HG03565 (cell line): ENCODE measurements at regions not wholly inside any gene's neighbourhood (a gene's known extent, or its start where the extent isn't known, plus 50 kb on each side); places are given as distances from the start of the nearest gene placed in this dataset.

Experiments used
- ATAC-seq: cut with Tn5 transposase; IDR thresholded peaks from one replicate; pipeline ENCODE4 v1.9.1; 2021; ENCODE audit warnings: mild to moderate bottlenecking, moderate library complexity; ENCODE audit not compliant: unreplicated experiment

DNA sequence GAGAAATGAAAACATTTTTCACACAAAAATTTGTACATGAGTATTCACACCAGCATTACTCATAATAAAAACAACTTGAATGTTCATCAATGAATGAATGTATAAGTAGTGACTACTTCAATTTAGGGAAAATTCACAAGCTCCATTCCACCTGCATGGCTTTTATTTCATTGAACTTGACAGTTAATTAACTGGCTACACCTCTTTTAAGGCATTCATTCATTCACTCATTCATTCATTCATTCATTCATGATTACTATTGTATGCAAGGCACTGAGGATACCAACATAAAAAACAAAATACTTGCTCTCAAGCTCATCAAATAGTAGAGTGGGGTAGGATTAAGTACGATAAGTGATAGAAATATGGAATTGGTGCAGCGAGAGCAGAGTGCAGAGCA is 198.3 kb upstream of the DLGAP1 start:
- no peak for ATAC-seq

- ATAC-seq = no peak
Measured at GRCh38 chr18:4641771-4642368, 186.8 kb upstream of the DLGAP1 start.

DNA sequence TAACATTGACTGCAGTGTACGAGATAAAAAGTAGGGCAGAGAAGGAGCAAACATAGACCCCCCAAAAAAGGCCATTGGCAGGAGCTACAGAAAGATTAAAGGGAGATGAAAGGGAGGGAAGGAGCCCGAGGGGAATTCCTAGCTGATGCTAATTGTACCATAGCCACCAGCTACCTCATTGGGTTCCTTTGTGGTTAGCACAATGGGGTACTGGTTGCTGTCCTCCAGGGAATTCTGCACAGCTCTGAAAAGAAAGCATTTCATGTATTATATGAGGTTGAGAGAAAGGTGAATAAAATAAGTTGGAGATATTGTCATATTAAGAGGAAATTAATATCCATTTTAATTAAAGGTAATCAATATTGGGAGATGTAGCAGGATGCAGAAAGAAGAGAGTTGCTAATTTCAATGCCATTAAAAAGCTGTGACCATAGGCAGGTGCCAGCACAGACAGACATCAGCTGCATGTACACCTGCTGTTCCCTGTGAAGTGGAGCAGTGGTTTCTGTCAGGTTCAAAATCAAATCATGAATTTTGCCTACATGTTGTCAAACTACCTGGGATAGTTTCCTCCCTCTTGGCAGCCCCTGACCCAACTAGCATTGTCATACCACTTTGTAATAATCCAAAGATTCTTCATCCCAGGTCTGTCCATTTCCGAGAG is 185.4 kb upstream of the DLGAP1 start:
- ATAC-seq = no peak

GRCh38 chr18:4639628-4640310 is 184.7 kb upstream of the DLGAP1 start:
- ATAC-seq = peak; percentile 88

DNA sequence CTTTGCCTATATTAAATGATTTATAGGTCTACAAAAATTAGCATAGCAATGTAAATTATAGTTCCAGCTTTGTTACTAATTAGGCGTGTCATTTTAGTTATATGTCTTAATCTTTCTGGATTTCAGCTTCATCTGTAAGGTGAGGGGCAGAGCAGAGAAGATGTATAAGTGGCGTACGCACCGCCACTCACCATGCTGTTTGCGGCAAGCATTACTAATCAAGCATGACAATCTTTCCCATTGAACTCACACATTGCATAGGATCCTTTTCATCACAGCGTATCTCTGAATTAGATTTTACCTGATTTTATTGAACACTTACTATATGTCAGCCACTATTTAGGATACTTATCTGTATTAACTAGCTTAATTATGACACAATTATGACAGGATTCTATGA is 183.6 kb upstream of the DLGAP1 start:
- no peak for ATAC-seq

DNA sequence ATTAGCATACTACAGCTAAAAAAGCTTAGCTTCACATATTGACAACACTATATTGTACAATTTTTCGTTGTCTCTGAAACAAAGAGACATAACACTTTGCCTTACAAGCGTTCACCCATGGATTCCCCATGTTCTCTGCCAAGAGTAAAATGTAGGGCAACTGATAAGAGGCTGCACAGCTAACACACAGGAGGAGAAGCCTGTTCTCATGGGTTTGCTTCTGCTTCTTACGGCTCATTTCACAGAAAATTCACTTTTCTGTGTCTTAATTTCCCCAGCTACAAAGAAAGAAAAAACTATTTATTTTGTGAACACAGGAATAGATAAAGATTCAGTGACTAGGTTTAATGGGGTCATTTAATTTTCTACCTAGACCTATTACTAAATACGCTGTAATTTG is 182.8 kb upstream of the DLGAP1 start:
- ATAC-seq = no peak

GRCh38 chr18:4636967-4637366 is 181.9 kb upstream of the DLGAP1 start:
- ATAC-seq = no peak

- ATAC-seq = no peak
Measured at GRCh38 chr18:4631239-4631638, 176.1 kb upstream of the DLGAP1 start.

DNA sequence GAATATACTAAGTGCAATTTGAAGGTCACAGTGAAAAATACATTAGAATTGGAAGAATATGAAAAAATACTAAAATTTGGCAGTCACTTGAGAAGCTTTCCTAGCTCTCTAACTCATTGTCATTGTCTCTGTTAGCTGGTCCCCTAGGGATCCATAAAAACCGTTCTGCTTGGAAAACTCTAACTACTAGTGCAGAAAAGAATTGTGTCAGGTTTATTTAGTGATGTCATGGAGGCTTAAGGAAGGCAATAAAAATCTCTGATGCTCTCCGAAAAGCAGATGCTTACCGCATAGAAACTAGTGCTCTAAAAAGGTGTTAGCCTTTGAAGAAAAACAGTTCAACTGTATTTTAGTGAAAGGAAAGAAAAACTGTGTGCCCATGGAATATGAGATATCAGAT is 150.1 kb upstream of the DLGAP1 start:
- no peak for ATAC-seq

DNA sequence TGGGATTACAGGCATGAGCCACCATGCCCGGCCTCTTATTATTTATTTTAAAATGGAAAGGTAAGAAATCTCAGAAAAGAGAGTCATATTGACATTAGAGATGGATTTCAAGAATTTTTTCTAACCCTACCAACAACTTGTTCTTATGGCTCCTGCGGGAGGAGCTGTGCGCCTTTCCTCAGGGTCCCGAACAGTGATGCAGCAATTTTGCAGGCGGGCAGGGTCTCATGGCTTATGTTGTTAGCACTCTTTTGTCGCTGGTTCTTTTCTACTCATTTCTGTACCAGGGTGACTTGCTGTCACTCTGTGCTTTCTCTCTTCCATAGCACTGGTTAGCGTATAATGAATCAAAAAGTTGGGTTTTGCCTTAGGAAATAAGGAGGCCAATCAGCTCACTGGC is 148.8 kb upstream of the DLGAP1 start:
- ATAC-seq = no peak

- ATAC-seq = no peak
Measured at GRCh38 chr18:4599312-4599711, 144.2 kb upstream of the DLGAP1 start.

DNA sequence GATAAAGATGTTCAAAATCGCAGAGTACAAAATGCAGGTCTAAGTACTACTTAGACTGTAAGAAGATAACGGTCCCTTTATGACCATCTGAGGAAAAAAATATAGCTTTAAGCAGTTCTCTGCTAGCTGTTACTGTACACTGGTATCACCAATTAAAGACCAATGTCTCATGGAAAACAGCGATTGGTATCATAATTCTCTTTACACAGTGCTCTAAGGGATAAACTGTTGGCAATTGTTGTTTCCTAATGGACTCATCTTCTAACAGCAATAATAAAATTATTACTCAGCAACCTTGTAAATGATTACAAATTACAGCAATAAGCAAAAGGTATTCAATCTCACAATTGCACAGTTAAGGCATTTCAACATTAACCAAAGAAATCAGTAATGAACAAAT is 142.2 kb upstream of the DLGAP1 start:
- ATAC-seq = no peak

DNA sequence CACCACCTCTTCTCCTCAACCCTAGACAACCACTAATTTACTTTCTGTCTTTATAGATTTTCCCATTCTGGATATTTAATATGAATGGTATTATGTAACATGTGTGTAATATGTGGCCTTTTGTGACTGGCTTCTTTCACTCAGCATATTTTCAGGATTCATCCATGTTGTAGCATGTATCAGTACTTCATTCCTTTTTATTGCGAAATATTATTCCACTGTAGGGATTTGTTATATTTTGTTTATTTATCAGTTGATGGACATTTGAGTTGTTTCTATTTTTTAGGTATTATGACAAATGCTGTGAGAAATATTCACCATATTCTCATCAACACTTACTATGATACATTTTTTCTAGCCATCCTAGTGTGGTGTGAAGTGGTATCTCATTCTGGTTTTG is 138.8 kb upstream of the DLGAP1 start:
- no peak for ATAC-seq

DNA sequence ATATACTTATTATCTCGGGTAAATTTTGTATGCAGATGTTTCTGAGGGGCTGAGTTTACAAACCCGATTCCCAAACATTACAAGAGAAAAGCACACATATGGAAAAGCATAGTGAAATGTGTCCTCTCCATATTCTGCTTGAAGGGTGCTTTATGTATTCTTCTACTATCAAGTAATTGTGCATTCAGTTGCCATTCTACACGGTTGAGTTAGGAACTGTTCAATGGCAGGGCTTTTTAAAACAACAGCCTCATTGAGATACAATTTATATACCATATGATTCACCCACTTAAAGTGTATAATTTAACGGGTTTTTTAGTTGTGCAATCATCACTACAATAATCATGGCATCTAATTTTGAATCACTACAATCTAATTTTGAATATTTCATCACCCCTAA is 138.4 kb upstream of the DLGAP1 start:
- ATAC-seq = no peak

DNA sequence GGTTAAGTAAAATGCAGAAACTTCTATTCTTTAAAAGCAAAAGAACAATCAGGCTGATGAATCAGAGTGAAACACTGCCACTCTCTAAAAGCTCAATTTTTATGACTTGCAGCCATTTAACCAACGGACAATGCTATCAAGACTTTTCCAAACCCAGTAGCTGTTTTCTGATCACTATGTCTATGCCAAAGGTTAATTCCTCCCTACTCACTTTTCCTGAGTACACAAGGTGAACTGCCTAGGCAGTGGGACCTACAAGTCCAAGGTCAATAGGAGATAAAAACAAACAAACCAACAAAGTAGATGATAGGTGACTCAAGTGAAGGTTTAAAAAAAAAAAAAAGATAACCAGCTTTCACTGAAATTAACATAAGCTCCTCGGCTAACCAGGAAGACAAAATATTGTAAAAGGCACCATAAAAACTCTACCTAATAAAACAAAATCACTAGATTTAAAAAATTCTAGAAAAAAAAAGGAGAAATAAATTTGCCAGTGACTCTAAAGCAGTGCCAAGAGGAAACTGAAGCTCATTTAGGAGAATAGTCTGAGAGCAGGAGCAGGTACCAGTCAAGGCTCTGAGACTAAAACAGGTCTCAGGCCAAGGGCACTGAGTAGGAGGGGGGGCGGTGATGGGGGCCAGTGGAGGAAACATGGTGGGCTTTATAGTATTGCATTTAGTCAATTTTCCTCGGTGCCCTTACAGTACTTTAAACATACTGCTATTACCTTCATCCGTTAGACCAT is 134.1 kb upstream of the DLGAP1 start:
- no peak for ATAC-seq

GRCh38 chr18:4587204-4587603 is 132.1 kb upstream of the DLGAP1 start:
- no peak for ATAC-seq

GRCh38 chr18:4586731-4587130 is 131.6 kb upstream of the DLGAP1 start:
- no peak for ATAC-seq

GRCh38 chr18:4582431-4583335 is 127.6 kb upstream of the DLGAP1 start:
- ATAC-seq = no peak

DNA sequence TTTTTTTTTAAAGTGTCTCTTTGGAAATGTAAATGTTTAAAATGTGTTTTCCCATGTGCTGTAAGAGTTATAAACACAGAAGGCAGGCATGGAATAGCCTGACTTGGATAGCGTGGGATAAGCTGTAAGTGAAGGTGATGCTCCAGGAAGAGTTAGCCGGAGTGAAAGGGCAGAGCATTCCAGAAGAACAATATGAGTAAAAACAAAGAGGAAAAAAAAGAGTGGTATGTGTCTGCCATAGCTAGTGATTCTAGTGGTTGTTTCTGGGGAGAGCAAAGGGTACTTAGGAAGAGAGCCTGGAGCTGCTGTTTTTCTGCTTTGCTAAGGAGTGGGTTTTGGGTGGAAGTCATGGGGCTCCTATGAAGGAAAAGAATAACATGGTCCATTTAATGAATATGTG is 126.9 kb upstream of the DLGAP1 start:
- no peak for ATAC-seq

DNA sequence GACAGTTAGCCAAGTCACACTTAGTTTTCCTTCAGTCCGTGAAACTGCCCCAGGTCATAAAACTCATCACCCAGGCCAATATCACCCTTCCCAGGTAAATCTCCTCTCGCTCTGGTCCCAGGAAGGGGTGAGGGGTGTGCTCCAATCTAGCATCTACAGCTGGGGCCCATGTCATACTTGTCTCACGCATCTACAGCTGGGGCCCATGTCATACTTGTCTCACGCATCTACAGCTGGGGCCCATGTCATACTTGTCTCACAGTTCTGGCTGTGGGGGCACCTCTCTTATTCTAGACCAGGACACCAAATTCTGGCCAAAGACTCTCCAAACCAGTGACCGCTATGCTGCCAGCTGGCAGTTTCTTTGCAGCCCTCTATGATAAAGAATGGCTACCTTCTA is 123.3 kb upstream of the DLGAP1 start:
- no peak for ATAC-seq

DNA sequence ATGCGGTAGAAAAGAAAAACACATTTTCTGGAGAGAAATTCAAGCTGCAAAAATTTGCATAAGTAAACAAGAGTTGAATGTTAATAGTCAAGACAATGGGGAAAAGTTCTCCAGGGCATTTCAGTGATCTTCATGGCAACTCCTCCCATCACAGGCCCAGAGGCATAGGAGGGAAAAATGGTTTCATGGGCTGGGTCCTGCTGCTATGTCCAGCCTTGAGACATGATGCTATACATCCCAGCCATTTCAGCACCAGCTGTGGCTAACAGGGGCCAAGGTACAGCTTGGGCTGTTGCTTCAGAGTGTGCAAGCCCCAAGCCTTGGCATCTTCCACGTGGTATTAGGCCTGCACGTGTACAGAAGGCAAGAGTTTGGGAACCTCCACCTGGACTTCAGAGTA is 118.6 kb upstream of the DLGAP1 start:
- ATAC-seq = no peak
